ENCODE measurements at regions not wholly inside any gene's neighbourhood (a gene's known extent, or its start where the extent isn't known, plus 50 kb on each side); places are given as distances from the start of the nearest gene placed in this dataset.
"Not testable (repeated sequence)": the region's sequence is repeated elsewhere in the genome, so short reads cannot be mapped to it uniquely, and the experiment has no call there.

GRCh38 chr1:206326159-206326939 lies 123.0 kb downstream of the SRGAP2 start:
- H3K27me3 ChIP-seq; H3K36me3 ChIP-seq; H3K4me3 ChIP-seq; H3K4me1 ChIP-seq (ENCODE audit: low read depth); H3K9me3 ChIP-seq (ENCODE audit: low read depth); DNase-seq (ENCODE audit: low read depth in 1 of 2, low spot score in 1 of 2): not testable (repeated sequence)
- peak overlapping the region; percentile 82 for H3K27ac ChIP-seq

GRCh38 chr1:206331597-206331996 lies 128.3 kb downstream of the SRGAP2 start:
- H3K4me3 ChIP-seq; H3K36me3 ChIP-seq; H3K4me1 ChIP-seq (ENCODE audit: low read depth); H3K27me3 ChIP-seq; H3K27ac ChIP-seq; DNase-seq (ENCODE audit: low read depth in 1 of 2, low spot score in 1 of 2); H3K9me3 ChIP-seq (ENCODE audit: low read depth): not testable (repeated sequence)

GRCh38 chr1:206333316-206333715 lies 130.0 kb downstream of the SRGAP2 start:
- DNase-seq (ENCODE audit: low read depth in 1 of 2, low spot score in 1 of 2); H3K36me3 ChIP-seq; H3K27ac ChIP-seq; H3K9me3 ChIP-seq (ENCODE audit: low read depth); H3K27me3 ChIP-seq; H3K4me3 ChIP-seq; H3K4me1 ChIP-seq (ENCODE audit: low read depth): not testable (repeated sequence)

- H3K36me3 ChIP-seq; H3K9me3 ChIP-seq (ENCODE audit: low read depth); H3K27me3 ChIP-seq; H3K4me1 ChIP-seq (ENCODE audit: low read depth); DNase-seq (ENCODE audit: low read depth in 1 of 2, low spot score in 1 of 2); H3K4me3 ChIP-seq; H3K27ac ChIP-seq: not testable (repeated sequence)
Observed at GRCh38 chr1:206333897-206334296, 130.6 kb downstream of the SRGAP2 start.

- H3K4me1 ChIP-seq (ENCODE audit: low read depth) = not testable (repeated sequence)
Observed at GRCh38 chr1:206334481-206334880, 131.1 kb downstream of the SRGAP2 start.

GRCh38 chr1:206335162-206335561 lies 131.8 kb downstream of the SRGAP2 start:
- not testable (repeated sequence) for H3K27me3 ChIP-seq; H3K27ac ChIP-seq; DNase-seq (ENCODE audit: low read depth in 1 of 2, low spot score in 1 of 2); H3K9me3 ChIP-seq (ENCODE audit: low read depth); H3K4me3 ChIP-seq; H3K36me3 ChIP-seq; H3K4me1 ChIP-seq (ENCODE audit: low read depth)

More at GRCh38 chr1:206334481-206334880, 131.1 kb downstream of the SRGAP2 start:
- not testable (repeated sequence) for H3K27me3 ChIP-seq; H3K36me3 ChIP-seq; H3K9me3 ChIP-seq (ENCODE audit: low read depth); H3K4me3 ChIP-seq; H3K27ac ChIP-seq
- DNase-seq (ENCODE audit: low read depth in 1 of 2, low spot score in 1 of 2) = peak in 1 of 2 donors; percentile 1

GRCh38 chr1:206335875-206336846 lies 132.8 kb downstream of the SRGAP2 start:
- H3K9me3 ChIP-seq (ENCODE audit: low read depth); DNase-seq (ENCODE audit: low read depth in 1 of 2, low spot score in 1 of 2); H3K4me3 ChIP-seq; H3K27me3 ChIP-seq; H3K27ac ChIP-seq; H3K4me1 ChIP-seq (ENCODE audit: low read depth); H3K36me3 ChIP-seq: not testable (repeated sequence)

GRCh38 chr1:206337024-206337423 lies 133.3 kb upstream of the IKBKE start:
- not testable (repeated sequence) for H3K27me3 ChIP-seq; H3K9me3 ChIP-seq (ENCODE audit: low read depth); H3K27ac ChIP-seq; DNase-seq (ENCODE audit: low read depth in 1 of 2, low spot score in 1 of 2); H3K4me1 ChIP-seq (ENCODE audit: low read depth); H3K36me3 ChIP-seq; H3K4me3 ChIP-seq

- not testable (repeated sequence) for H3K9me3 ChIP-seq (ENCODE audit: low read depth); H3K4me3 ChIP-seq; H3K36me3 ChIP-seq; H3K27me3 ChIP-seq; H3K4me1 ChIP-seq (ENCODE audit: low read depth); H3K27ac ChIP-seq
- peak in 1 of 2 donors; percentile 6 for DNase-seq (ENCODE audit: low read depth in 1 of 2, low spot score in 1 of 2)
Observed at GRCh38 chr1:206350493-206351275, 119.6 kb upstream of the IKBKE start.

- not testable (repeated sequence) for H3K27me3 ChIP-seq; H3K9me3 ChIP-seq (ENCODE audit: low read depth); H3K36me3 ChIP-seq; H3K4me3 ChIP-seq; H3K4me1 ChIP-seq (ENCODE audit: low read depth); H3K27ac ChIP-seq; DNase-seq (ENCODE audit: low read depth in 1 of 2, low spot score in 1 of 2)
Observed at GRCh38 chr1:206351276-206352052, 118.8 kb upstream of the IKBKE start.

GRCh38 chr1:206356310-206356709 lies 114.0 kb upstream of the IKBKE start:
- H3K36me3 ChIP-seq; H3K9me3 ChIP-seq (ENCODE audit: low read depth); H3K27ac ChIP-seq; H3K4me1 ChIP-seq (ENCODE audit: low read depth); H3K27me3 ChIP-seq; H3K4me3 ChIP-seq: not testable (repeated sequence)
- DNase-seq (ENCODE audit: low read depth in 1 of 2, low spot score in 1 of 2) = peak in 1 of 2 donors; percentile 35

GRCh38 chr1:206357962-206358361 lies 112.3 kb upstream of the IKBKE start:
- not testable (repeated sequence) for DNase-seq (ENCODE audit: low read depth in 1 of 2, low spot score in 1 of 2); H3K4me3 ChIP-seq; H3K4me1 ChIP-seq (ENCODE audit: low read depth); H3K27me3 ChIP-seq; H3K9me3 ChIP-seq (ENCODE audit: low read depth); H3K27ac ChIP-seq; H3K36me3 ChIP-seq

- not testable (repeated sequence) for H3K4me3 ChIP-seq; H3K4me1 ChIP-seq (ENCODE audit: low read depth); H3K27me3 ChIP-seq; H3K27ac ChIP-seq; H3K36me3 ChIP-seq; DNase-seq (ENCODE audit: low read depth in 1 of 2, low spot score in 1 of 2); H3K9me3 ChIP-seq (ENCODE audit: low read depth)
Observed at GRCh38 chr1:206358771-206359170, 111.5 kb upstream of the IKBKE start.
